Neural progenitor cell (in vitro differentiated cells): ENCODE measurements at regions not wholly inside any gene's neighbourhood (a gene's known extent, or its start where the extent isn't known, plus 50 kb on each side); places are given as distances from the start of the nearest gene placed in this dataset.

Experiments used
- DNase-seq: peaks from one replicate; pipeline ENCODE4 v3.0.0-alpha.2; 2016; ENCODE audit warnings: low spot score
- H2AFZ ChIP-seq: fragments of 200-600 bp; sonication (generic); replicated peaks from 2 replicates; pipeline ENCODE4 v1.6.1; 2016; ENCODE audit warnings: antibody characterized with exemption
- H3F3A ChIP-seq: fragments of 200-600 bp; sonication (generic); 2 replicates; pipeline ENCODE4 v1.6.1; 2016; ENCODE audit warnings: antibody characterized with exemption, low read depth
- H3K27ac ChIP-seq: fragments of 200-600 bp; sonication (generic); 2 replicates; pipeline ENCODE4 v1.5.1; 2016; ENCODE audit warnings: mild to moderate bottlenecking
- H3K27me3 ChIP-seq: fragments of 200-600 bp; sonication (generic); 2 replicates; pipeline ENCODE4 v1.6.1; 2016; ENCODE audit warnings: mild to moderate bottlenecking, moderate library complexity
- H3K36me3 ChIP-seq: fragments of 200-600 bp; sonication (generic); 2 replicates; pipeline ENCODE4 v1.5.1; 2016
- H3K4me1 ChIP-seq: fragments of 200-600 bp; sonication (generic); 2 replicates; pipeline ENCODE4 v1.6.1; 2016; ENCODE audit warnings: mixed run types
- H3K4me2 ChIP-seq: fragments of 200-600 bp; sonication (generic); 2 replicates; pipeline ENCODE4 v1.6.1; 2016
- H3K4me3 ChIP-seq: fragments of 200-600 bp; sonication (generic); 2 replicates; pipeline ENCODE4 v1.5.1; 2016
- H3K79me2 ChIP-seq: fragments of 200-600 bp; sonication (generic); 2 replicates; pipeline ENCODE4 v1.6.1; 2016; ENCODE audit warnings: low read depth
- H3K9ac ChIP-seq: fragments of 200-600 bp; sonication (generic); 2 replicates; pipeline ENCODE4 v1.6.1; 2016
- H3K9me3 ChIP-seq: fragments of 200-600 bp; sonication (generic); 2 replicates; pipeline ENCODE4 v1.5.1; 2016; ENCODE audit warnings: low read depth
- H4K20me1 ChIP-seq: fragments of 200-600 bp; sonication (generic); 2 replicates; pipeline ENCODE4 v1.6.1; 2016; ENCODE audit warnings: low read depth
- H3K27ac Mint-ChIP-seq: 3 replicates; pipeline ENCODE4 v1.8.0; 2021; ENCODE audit warnings: mixed read lengths
- H3K27me3 Mint-ChIP-seq: 2 replicates; pipeline ENCODE4 v1.8.0; 2022; ENCODE audit warnings: low read depth, mild to moderate bottlenecking, inconsistent platforms, moderate library complexity, mixed read lengths; ENCODE audit not compliant: insufficient read depth
- H3K36me3 Mint-ChIP-seq: 3 replicates; pipeline ENCODE4 v1.8.0; 2021; ENCODE audit warnings: mixed read lengths
- H3K4me1 Mint-ChIP-seq: 3 replicates; pipeline ENCODE4 v1.8.0; 2021; ENCODE audit warnings: mixed read lengths
- H3K4me3 Mint-ChIP-seq: 3 replicates; pipeline ENCODE4 v1.8.0; 2021; ENCODE audit warnings: mild to moderate bottlenecking, moderate library complexity, mixed read lengths
- H3K9me3 Mint-ChIP-seq: 3 replicates; pipeline ENCODE4 v1.8.0; 2020; ENCODE audit warnings: mixed read lengths
- CTCF ChIP-seq: fragments of 200-600 bp; sonication (generic); IDR thresholded peaks from 2 replicates; pipeline ENCODE4 v1.5.1; 2017; ENCODE audit warnings: antibody characterized with exemption, mild to moderate bottlenecking
- EZH2 ChIP-seq: fragments of 200-600 bp; sonication (generic); IDR thresholded peaks from 2 replicates; pipeline ENCODE4 v1.6.1; 2017; ENCODE audit warnings: antibody characterized with exemption, mild to moderate bottlenecking, moderate library complexity
- EZH2phosphoT487 ChIP-seq: fragments of 200-600 bp; sonication (generic); IDR thresholded peaks from 2 replicates; pipeline ENCODE4 v1.6.1; 2017; ENCODE audit warnings: antibody characterized with exemption

DNA sequence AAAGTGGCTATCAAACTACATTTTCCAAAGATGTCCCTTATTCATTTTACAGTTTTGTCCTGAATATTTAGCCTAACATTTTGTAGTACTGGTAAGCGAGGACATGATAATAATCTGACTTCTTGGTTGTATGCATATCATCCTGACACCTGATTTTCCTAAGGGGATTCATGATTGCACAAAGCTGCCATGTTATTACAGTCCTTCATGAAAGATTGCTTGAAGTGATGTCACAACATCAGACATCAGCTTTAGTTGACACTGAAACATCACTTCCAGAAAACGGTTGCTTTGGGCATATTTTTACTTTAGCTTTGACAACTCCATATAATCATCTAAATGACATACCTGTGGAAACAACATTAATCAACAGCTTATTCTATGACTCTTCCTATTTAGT is 188.7 kb upstream of the PABPC4L start:
- Histone ChIP-seq H3K79me2 (no peaks in the 10 kb centered on the region), H3K9me3 (no peaks in the 10 kb centered on the region), H3K4me1 (no peaks in the 10 kb centered on the region), H2AFZ (no peak overlapping the region), H3K9ac (no peak overlapping the region), H4K20me1 (no peaks in the 10 kb centered on the region), H3K27me3 (no peaks in the 10 kb centered on the region), H3K27ac (no peak overlapping the region), H3K4me3 (no peak overlapping the region), H3K4me2 (no peak overlapping the region), H3F3A (no peaks in the 10 kb centered on the region), H3K36me3 (no peaks in the 10 kb centered on the region)
- Mint-ChIP-seq H3K27me3 (no peaks in the 10 kb centered on the region), H3K27ac (no peak overlapping the region), H3K9me3 (no peaks in the 10 kb centered on the region), H3K36me3 (no peaks in the 10 kb centered on the region), H3K4me1 (no peaks in the 10 kb centered on the region), H3K4me3 (no peak overlapping the region)
- TF ChIP-seq EZH2 (no peak), EZH2phosphoT487 (no peak), CTCF (no peak)
- DNase-seq, result no peak

- Histone ChIP-seq H3K9me3 (no peaks in the 10 kb centered on the region), H3K4me1 (no peaks in the 10 kb centered on the region), H3K27me3 (no peaks in the 10 kb centered on the region), H2AFZ (peak overlapping the region; percentile 23), H3K9ac (no peak overlapping the region), H3K36me3 (no peaks in the 10 kb centered on the region), H3K27ac (no peak overlapping the region), H4K20me1 (no peaks in the 10 kb centered on the region), H3K4me2 (no peak overlapping the region), H3K79me2 (no peaks in the 10 kb centered on the region), H3F3A (no peaks in the 10 kb centered on the region), H3K4me3 (no peak overlapping the region)
- Mint-ChIP-seq H3K9me3 (no peaks in the 10 kb centered on the region), H3K27me3 (no peaks in the 10 kb centered on the region), H3K4me3 (no peak overlapping the region), H3K4me1 (no peaks in the 10 kb centered on the region), H3K36me3 (no peaks in the 10 kb centered on the region), H3K27ac (no peak overlapping the region)
- TF ChIP-seq EZH2phosphoT487 (no peak), EZH2 (no peak), CTCF (no peak)
- peak; percentile 10 for DNase-seq
Measured at GRCh38 chr4:134388351-134388750, 186.8 kb upstream of the PABPC4L start.

DNA sequence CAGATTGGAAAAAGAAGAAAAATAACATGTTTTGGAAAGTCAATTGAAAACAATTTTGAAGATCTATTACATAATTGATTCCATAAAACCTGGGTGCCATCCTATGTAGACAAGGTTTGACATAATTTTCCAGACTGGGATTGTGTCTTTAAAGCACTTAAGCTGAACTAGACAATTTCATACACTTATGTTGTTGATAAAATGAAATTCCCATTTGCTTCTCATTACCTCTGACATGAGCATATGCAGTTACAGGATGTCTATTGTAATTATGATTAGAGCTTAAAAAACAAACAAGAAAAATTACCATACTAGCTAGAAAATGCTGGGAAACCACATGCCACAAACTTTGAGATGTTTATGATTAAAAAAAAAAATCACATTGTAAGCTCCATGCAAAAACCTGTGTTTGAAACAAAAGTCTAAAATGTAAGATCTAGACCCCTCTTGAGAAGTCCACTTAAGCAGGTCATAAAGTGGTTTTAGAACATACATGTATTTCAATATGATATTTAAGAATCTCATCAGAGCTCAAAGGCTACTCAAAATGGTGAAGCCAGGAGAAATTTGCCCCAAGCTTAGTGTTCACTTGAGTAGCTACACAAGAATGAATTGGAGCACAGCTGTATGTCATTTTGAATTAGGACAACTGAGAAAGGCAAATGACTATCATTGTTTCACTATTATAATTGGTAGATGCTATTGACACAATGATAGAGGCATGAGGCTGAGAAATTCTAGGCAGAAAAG is 181.1 kb upstream of the PABPC4L start:
- Histone ChIP-seq H3K27ac (no peak overlapping the region), H3F3A (no peaks in the 10 kb centered on the region), H3K9ac (no peak overlapping the region), H3K79me2 (no peaks in the 10 kb centered on the region), H3K36me3 (no peaks in the 10 kb centered on the region), H3K4me2 (no peak overlapping the region), H3K27me3 (no peaks in the 10 kb centered on the region), H4K20me1 (no peaks in the 10 kb centered on the region), H3K4me3 (no peak overlapping the region), H2AFZ (no peak overlapping the region), H3K9me3 (no peaks in the 10 kb centered on the region), H3K4me1 (no peaks in the 10 kb centered on the region)
- Mint-ChIP-seq H3K4me1 (peaks cover 4% of the 10 kb centered on the region), H3K4me3 (no peak overlapping the region), H3K27me3 (no peaks in the 10 kb centered on the region), H3K9me3 (no peaks in the 10 kb centered on the region), H3K36me3 (no peaks in the 10 kb centered on the region), H3K27ac (no peak overlapping the region)
- no peak for TF ChIP-seq EZH2
- no peak for TF ChIP-seq CTCF
- TF ChIP-seq EZH2phosphoT487, result no peak
- DNase-seq, result no peak
